Ishikawa (cell line): ENCODE measurements at regions not wholly inside any gene's neighbourhood (a gene's known extent, or its start where the extent isn't known, plus 50 kb on each side); places are given as distances from the start of the nearest gene placed in this dataset.

Experiments
- EGR1 ChIP-seq: IDR thresholded peaks from 2 replicates; pipeline ENCODE4 v1.6.1; 2012
- REST ChIP-seq: IDR thresholded peaks from 2 replicates; pipeline ENCODE4 v1.6.1; 2012; ENCODE audit warnings: low read depth, mild to moderate bottlenecking
- TEAD4 ChIP-seq: IDR thresholded peaks from 2 replicates; pipeline ENCODE4 v1.6.1; 2012
- USF1 ChIP-seq: IDR thresholded peaks from 2 replicates; pipeline ENCODE4 v1.6.1; 2012

- TF ChIP-seq REST (no peak), TEAD4 (no peak), EGR1 (no peak), USF1 (no peak)
Measured at GRCh38 chr10:31614611-31615010, 295.6 kb downstream of the ZEB1 start.
